GM06990 (cell line): ENCODE measurements at regions not wholly inside any gene's neighbourhood (a gene's known extent, or its start where the extent isn't known, plus 50 kb on each side); places are given as distances from the start of the nearest gene placed in this dataset.

Experiments
- DNase-seq: peaks from one replicate; pipeline ENCODE4 v3.0.0-alpha.2; 2011; ENCODE audit not compliant: insufficient read length; ENCODE audit errors: extremely low read depth
- H3K27me3 ChIP-seq: replicated peaks from 2 replicates; pipeline ENCODE4 v1.6.0; 2011; ENCODE audit warnings: low read length; ENCODE audit not compliant: control insufficient read depth, insufficient read depth
- H3K36me3 ChIP-seq: 2 replicates; pipeline ENCODE4 v1.5.1; 2011; ENCODE audit warnings: low read length; ENCODE audit not compliant: control insufficient read depth, insufficient read depth
- H3K4me3 ChIP-seq: replicated peaks from 2 replicates; pipeline ENCODE4 v1.5.1; 2011; ENCODE audit warnings: low read depth, mild to moderate bottlenecking, control low read depth, low read length
- TF ChIP-seq, protein P1 (sequence below): IDR thresholded peaks from 2 replicates; pipeline ENCODE4 v1.5.1; 2011; ENCODE audit warnings: low read length, control low read depth, mild to moderate bottlenecking, inconsistent platforms; ENCODE audit not compliant: insufficient read depth, poor library complexity, severe bottlenecking

DNA sequence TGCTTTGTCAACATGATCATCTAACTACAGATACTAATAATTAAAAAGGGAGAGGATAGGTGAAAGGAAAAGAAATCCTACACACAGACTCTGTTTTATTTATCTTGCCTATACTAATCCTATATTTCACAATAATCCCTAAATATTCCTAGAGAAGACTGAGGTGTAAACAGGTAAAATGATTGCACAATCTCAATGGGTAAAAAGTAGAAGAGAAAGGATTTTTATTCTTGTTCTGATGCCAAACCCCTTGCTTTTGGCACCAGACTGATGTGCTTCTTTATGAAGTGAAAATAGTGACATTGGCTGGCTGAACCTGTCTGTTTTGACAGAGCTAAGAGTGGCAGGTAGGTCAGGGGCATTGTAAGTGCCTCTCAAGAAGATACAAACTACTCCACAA is 101.9 kb upstream of the ZPLD1 start:
- TF ChIP-seq, protein P1, sequence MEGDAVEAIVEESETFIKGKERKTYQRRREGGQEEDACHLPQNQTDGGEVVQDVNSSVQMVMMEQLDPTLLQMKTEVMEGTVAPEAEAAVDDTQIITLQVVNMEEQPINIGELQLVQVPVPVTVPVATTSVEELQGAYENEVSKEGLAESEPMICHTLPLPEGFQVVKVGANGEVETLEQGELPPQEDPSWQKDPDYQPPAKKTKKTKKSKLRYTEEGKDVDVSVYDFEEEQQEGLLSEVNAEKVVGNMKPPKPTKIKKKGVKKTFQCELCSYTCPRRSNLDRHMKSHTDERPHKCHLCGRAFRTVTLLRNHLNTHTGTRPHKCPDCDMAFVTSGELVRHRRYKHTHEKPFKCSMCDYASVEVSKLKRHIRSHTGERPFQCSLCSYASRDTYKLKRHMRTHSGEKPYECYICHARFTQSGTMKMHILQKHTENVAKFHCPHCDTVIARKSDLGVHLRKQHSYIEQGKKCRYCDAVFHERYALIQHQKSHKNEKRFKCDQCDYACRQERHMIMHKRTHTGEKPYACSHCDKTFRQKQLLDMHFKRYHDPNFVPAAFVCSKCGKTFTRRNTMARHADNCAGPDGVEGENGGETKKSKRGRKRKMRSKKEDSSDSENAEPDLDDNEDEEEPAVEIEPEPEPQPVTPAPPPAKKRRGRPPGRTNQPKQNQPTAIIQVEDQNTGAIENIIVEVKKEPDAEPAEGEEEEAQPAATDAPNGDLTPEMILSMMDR = no peak

DNA sequence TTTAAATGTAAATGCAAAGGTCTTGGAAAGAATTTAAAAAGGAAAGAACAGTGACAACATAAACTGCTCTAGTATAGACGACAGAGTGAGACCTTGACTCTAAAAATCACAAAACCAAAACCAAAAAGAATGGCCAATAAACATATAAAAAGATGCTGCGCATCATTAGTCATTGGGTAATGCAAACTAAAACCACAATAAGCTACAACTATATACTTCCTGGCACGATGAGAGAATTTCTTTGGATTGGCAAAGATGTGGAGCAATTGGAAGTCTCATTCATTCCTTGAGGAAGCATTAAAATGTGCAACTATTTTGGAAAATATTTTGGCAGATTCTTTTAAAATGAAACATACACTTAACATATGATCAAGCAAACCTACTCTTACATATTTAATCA is 98.7 kb upstream of the ZPLD1 start:
- no peak overlapping the region for H3K4me3 ChIP-seq
- no peaks in the 10 kb centered on the region for H3K27me3 ChIP-seq
- no peak for DNase-seq
- H3K36me3 ChIP-seq = no peaks in the 10 kb centered on the region
- TF ChIP-seq, protein P1 = no peak

More for the DNA sequence above, 101.9 kb upstream of the ZPLD1 start:
- H3K4me3 ChIP-seq = no peak overlapping the region
- no peak for DNase-seq
- no peaks in the 10 kb centered on the region for H3K27me3 ChIP-seq
- H3K36me3 ChIP-seq = no peaks in the 10 kb centered on the region

DNA sequence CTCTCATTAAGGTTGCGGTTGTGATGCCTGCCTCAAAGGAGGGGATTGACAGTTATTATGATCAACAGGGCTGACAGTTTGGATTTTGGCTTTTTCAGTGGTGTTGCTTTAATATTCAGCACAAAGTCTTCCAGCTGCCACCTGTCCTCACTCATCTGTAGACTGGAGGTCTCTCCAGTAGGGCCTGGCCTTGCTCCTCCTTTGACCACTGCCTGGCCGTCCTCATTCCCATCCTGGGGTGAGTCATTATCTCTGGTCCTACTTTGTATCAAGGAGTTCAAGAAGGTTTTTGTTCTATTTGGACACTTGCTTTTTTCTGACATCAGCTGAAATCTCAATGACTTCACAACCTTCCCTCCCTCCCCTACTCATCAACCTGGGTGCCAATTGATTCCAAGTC is 95.1 kb upstream of the ZPLD1 start:
- no peak for DNase-seq
- Histone ChIP-seq H3K27me3 (no peaks in the 10 kb centered on the region), H3K36me3 (no peaks in the 10 kb centered on the region), H3K4me3 (no peak overlapping the region)
- TF ChIP-seq, protein P1 = no peak

DNA sequence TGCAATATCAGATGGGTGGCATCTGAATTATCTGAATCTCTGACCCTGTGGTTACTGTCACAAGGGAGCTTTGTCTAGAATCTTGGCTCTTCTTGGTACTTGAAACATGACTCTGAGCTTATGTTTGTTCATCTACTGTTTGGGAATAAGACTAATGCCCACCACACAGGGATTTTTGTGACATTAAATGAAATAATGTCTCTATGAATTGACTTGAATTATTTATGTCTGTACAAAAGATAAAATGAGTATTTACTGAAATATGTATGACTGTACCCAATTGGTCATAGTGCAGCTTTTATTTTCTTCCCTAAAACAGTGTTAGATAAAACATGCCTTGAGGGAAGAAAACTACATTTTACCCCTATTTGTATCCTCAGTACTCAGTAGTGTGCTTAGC is 87.9 kb upstream of the ZPLD1 start:
- H3K27me3 ChIP-seq = no peaks in the 10 kb centered on the region
- no peaks in the 10 kb centered on the region for H3K36me3 ChIP-seq
- H3K4me3 ChIP-seq = no peak overlapping the region
- TF ChIP-seq, protein P1 = no peak
- DNase-seq = no peak

DNA sequence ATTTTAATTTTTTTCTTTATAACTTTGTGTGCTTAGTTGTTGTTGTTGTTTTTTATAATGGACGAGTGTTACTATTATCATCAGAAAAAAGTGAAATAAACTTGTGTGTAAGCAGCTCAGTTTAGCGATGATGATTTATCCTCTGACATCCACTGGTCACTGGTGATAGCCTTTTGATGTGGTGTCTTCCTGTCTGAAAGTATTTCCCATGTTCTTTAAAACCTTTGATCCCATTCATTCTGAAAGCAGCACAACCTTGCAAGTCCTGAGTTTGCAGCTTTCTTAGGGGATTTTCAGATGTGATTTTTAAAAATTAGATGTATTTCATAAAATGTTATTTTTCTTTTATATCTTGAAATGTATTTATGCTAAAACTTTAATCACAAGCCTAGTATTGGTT is 85.9 kb upstream of the ZPLD1 start:
- H3K27me3 ChIP-seq = no peaks in the 10 kb centered on the region
- TF ChIP-seq, protein P1 = no peak
- no peak overlapping the region for H3K4me3 ChIP-seq
- no peaks in the 10 kb centered on the region for H3K36me3 ChIP-seq
- no peak for DNase-seq

DNA sequence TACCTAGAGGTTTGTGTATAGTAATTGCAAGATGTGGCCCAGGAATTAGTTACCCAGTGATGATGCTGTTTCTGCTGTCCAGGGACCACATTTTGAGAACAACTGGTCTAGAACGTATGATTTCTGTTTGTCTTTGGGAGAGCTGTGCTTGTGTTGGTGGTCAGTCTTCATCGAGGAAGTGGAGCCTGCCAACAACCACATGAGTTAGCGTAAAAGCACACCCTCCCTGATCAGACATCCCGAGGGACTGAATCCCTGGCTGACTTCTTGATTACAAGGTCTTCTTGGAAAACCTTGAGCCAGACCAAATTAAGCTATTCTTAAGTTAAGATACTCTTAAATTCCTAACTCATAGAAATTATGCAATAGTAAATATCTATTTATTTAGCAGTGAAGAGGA is 81.7 kb upstream of the ZPLD1 start:
- H3K36me3 ChIP-seq = no peaks in the 10 kb centered on the region
- DNase-seq = no peak
- H3K4me3 ChIP-seq = no peak overlapping the region
- TF ChIP-seq, protein P1 = no peak
- H3K27me3 ChIP-seq = no peaks in the 10 kb centered on the region
